ENCODE measurements at regions not wholly inside any gene's neighbourhood (a gene's known extent, or its start where the extent isn't known, plus 50 kb on each side); places are given as distances from the start of the nearest gene placed in this dataset.

DNA sequence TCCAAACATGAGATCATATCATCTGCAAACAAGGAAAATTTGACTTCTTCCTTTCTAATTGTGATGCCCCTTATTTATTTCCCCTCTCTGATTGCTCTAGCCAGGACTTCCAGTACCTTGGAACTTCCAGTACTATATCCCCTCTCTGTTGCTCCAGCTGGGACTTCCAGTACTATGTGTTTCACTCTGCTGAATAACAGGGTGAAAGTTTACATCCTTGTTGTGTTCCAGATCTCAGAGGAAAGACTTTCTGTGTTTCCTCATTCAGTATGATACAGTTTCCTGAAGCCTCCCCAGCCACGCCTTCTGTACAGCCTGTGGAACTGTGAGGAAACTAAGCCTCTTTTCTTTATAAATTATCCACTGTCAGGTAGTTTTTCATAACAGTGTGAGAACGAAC lies 381.3 kb upstream of the FAM47C start:
- Histone ChIP-seq H3K4me3 (replicated peaks in 1 of 3) (no peak overlapping the region), H3K27ac (no peak overlapping the region), H3K27me3 (no peaks in the 10 kb centered on the region), H3K4me1 (no peaks in the 10 kb centered on the region), H3K36me3 (no peaks in the 10 kb centered on the region), H3K9me3 (no peaks in the 10 kb centered on the region)
- no peak for DNase-seq
- 71 to 76% methylated on average over 2 of the region's 2 CpGs for WGBS, 2 donors
- intact Hi-C loops (cut with DNase I) = no loop called here
- TF ChIP-seq POLR2A (IDR thresholded peaks at IDR 0.05) = no peak
- TF ChIP-seq, protein P1, sequence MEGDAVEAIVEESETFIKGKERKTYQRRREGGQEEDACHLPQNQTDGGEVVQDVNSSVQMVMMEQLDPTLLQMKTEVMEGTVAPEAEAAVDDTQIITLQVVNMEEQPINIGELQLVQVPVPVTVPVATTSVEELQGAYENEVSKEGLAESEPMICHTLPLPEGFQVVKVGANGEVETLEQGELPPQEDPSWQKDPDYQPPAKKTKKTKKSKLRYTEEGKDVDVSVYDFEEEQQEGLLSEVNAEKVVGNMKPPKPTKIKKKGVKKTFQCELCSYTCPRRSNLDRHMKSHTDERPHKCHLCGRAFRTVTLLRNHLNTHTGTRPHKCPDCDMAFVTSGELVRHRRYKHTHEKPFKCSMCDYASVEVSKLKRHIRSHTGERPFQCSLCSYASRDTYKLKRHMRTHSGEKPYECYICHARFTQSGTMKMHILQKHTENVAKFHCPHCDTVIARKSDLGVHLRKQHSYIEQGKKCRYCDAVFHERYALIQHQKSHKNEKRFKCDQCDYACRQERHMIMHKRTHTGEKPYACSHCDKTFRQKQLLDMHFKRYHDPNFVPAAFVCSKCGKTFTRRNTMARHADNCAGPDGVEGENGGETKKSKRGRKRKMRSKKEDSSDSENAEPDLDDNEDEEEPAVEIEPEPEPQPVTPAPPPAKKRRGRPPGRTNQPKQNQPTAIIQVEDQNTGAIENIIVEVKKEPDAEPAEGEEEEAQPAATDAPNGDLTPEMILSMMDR (IDR thresholded peaks at IDR 0.05) = no peak

DNA sequence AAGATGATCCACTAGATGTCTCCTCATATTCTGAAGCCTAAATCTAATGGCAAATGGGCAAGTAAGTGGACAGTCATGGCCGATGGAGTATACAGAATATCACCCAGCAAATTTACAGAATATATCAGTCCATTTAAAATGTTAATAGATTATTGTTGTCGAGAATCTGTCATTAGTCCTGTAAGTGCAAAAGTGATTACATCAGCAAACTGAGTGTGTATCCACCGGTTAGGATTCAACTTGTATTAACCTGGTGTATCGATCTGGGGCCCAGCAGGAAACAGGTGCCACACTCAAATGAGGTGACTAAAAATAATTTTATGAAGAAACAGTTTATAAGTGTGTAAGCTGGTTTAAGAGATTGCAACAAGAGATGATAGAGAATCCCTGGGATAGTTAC lies 367.9 kb upstream of the FAM47C start:
- H3K4me3 ChIP-seq (replicated peaks in 1 of 3) = no peak overlapping the region
- TF ChIP-seq, protein P1 (IDR thresholded peaks at IDR 0.05) = no peak
- no peak for TF ChIP-seq POLR2A (IDR thresholded peaks at IDR 0.05)
- intact Hi-C loops (cut with DNase I) = no loop called here
- H3K9me3 ChIP-seq = no peaks in the 10 kb centered on the region
- H3K27me3 ChIP-seq = no peaks in the 10 kb centered on the region
- no peaks in the 10 kb centered on the region for H3K4me1 ChIP-seq
- WGBS, 2 donors = 86 to 95% methylated on average over 4 of the region's 4 CpGs
- DNase-seq = no peak
- H3K27ac ChIP-seq = no peak overlapping the region
- no peaks in the 10 kb centered on the region for H3K36me3 ChIP-seq

DNA sequence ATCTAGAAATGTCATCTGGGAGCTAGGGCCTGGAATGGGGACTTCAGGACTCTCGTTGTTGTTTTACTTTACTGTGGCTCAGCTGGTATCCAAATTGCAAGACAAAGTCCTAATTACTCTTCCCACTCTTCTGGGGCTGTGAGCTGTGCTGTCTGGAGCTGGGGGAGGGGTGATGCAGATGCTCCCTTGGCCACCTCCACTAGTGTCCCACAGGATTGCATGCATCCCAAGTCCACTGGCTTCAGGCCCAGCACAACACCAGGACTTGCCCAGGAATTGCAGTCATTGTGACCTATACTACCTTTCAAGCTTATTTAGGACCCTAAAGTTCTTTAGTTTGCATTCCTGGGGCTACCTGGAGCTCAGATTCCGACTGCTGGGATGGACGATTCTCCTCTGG lies 366.1 kb upstream of the FAM47C start:
- no peak overlapping the region for H3K4me3 ChIP-seq (replicated peaks in 1 of 3)
- intact Hi-C loops (cut with DNase I) = no loop called here
- no peaks in the 10 kb centered on the region for H3K36me3 ChIP-seq
- H3K4me1 ChIP-seq = no peaks in the 10 kb centered on the region
- 40 to 61% methylated on average over 2 to 3 of the region's 3 CpGs for WGBS, 2 donors
- H3K27ac ChIP-seq = no peak overlapping the region
- no peak for TF ChIP-seq POLR2A (IDR thresholded peaks at IDR 0.05)
- TF ChIP-seq, protein P1 (IDR thresholded peaks at IDR 0.05) = no peak
- H3K9me3 ChIP-seq = no peaks in the 10 kb centered on the region
- H3K27me3 ChIP-seq = no peaks in the 10 kb centered on the region
- DNase-seq = no peak

DNA sequence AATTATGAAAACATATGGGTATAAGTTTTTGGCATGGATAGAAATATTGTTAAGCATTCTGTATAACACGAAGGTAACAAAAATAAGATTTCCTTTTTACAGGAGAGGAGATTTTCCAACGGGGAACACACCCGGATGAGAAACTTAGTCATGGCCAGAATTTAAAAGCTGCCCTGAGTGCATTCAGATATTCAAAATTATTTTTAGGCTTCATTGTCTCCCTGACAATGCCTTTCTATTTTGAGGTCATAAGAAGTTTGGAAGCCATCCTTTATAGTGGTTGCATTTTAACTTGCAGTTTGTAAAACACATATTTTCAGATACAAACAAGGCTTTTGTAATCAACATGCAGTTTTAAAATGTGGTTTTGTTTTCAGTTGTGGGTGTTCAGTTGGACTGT lies 357.5 kb upstream of the FAM47C start:
- intact Hi-C loops (cut with DNase I) = no loop called here
- no peaks in the 10 kb centered on the region for H3K36me3 ChIP-seq
- WGBS, 2 donors = 84 to 88% methylated on average over 3 of the region's 3 CpGs
- no peak for DNase-seq
- no peak overlapping the region for H3K4me3 ChIP-seq (replicated peaks in 1 of 3)
- H3K27ac ChIP-seq = no peak overlapping the region
- no peaks in the 10 kb centered on the region for H3K9me3 ChIP-seq
- H3K4me1 ChIP-seq = no peaks in the 10 kb centered on the region
- H3K27me3 ChIP-seq = no peaks in the 10 kb centered on the region
- TF ChIP-seq POLR2A (IDR thresholded peaks at IDR 0.05) = no peak
- TF ChIP-seq, protein P1 (IDR thresholded peaks at IDR 0.05) = no peak

DNA sequence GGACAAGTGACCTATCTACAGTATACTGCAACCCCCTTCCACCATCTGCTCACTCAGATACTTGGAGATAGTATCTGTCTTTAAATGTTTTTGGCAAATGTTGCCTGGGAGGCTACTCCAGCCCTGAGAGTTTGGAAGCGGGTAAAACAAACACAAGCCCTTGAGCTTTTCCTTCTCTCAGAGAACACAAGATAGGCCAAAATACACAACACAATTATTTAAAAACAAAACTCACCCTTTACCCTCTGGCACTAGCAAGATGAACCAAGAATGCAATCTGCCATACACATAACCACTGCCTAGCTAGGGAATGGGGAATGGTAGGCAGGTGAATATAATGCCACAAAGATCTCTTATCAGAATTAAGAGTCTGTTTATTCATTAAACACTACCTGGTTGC lies 324.7 kb upstream of the FAM47C start:
- no peak for DNase-seq
- intact Hi-C loops (cut with DNase I) = no loop called here
- 37 to 45% methylated on average over 1 of the region's 1 CpG for WGBS, 2 donors
- no peak overlapping the region for H3K4me3 ChIP-seq (replicated peaks in 1 of 3)
- no peak overlapping the region for H3K27ac ChIP-seq
- no peaks in the 10 kb centered on the region for H3K9me3 ChIP-seq
- H3K36me3 ChIP-seq = no peaks in the 10 kb centered on the region
- H3K4me1 ChIP-seq = no peaks in the 10 kb centered on the region
- no peak for TF ChIP-seq POLR2A (IDR thresholded peaks at IDR 0.05)
- TF ChIP-seq, protein P1 (IDR thresholded peaks at IDR 0.05) = no peak
- no peaks in the 10 kb centered on the region for H3K27me3 ChIP-seq

All from thyroid gland (tissue), 4 donors.